Cardiac muscle cell (in vitro differentiated cells and primary cell): ENCODE measurements at regions not wholly inside any gene's neighbourhood (a gene's known extent, or its start where the extent isn't known, plus 50 kb on each side); places are given as distances from the start of the nearest gene placed in this dataset.

ENCODE experiments used
- DNase-seq, 2 donors: peaks; one replicate each; pipeline versions ENCODE4 v3.0.0 to v3.0.0-alpha.2; 2010 to 2017; ENCODE audit warnings: low read depth in 1 of 2, low spot score in 1 of 2
- H3K27ac ChIP-seq: fragments of 200-600 bp; sonication (generic); 2 replicates; pipeline ENCODE4 v1.5.1; 2016
- H3K27me3 ChIP-seq: fragments of 200-600 bp; sonication (generic); 2 replicates; pipeline ENCODE4 v1.6.0; 2016; ENCODE audit warnings: control low read depth
- H3K36me3 ChIP-seq: fragments of 200-600 bp; sonication (generic); 2 replicates; pipeline ENCODE4 v1.5.1; 2016; ENCODE audit warnings: control low read depth
- H3K4me1 ChIP-seq: fragments of 200-600 bp; sonication (generic); 2 replicates; pipeline ENCODE4 v1.8.1; 2017; ENCODE audit warnings: low read depth, mild to moderate bottlenecking, mixed run types
- H3K4me3 ChIP-seq: fragments of 200-600 bp; sonication (generic); 2 replicates; pipeline ENCODE4 v1.5.1; 2016; ENCODE audit warnings: mild to moderate bottlenecking
- H3K9me3 ChIP-seq: fragments of 200-600 bp; sonication (generic); 2 replicates; pipeline ENCODE4 v1.5.1; 2017; ENCODE audit warnings: low read depth, mild to moderate bottlenecking, control low read depth
- CTCF ChIP-seq: IDR thresholded peaks from 2 replicates; pipeline ENCODE4 v1.5.1; 2012; ENCODE audit warnings: low read depth, mild to moderate bottlenecking, low read length

GRCh38 chr7:66864294-66864693 lies 56.7 kb upstream of the TMEM248 start:
- no peaks in the 10 kb centered on the region for H3K27me3 ChIP-seq
- TF ChIP-seq CTCF = no peak
- H3K9me3 ChIP-seq = no peaks in the 10 kb centered on the region
- DNase-seq = no peak
- peaks cover 10% of the 10 kb centered on the region for H3K4me1 ChIP-seq
- no peaks in the 10 kb centered on the region for H3K36me3 ChIP-seq
- H3K27ac ChIP-seq = no peak overlapping the region
- no peak overlapping the region for H3K4me3 ChIP-seq

GRCh38 chr7:66865290-66865864 lies 55.6 kb upstream of the TMEM248 start:
- Histone ChIP-seq H3K4me1 (peaks cover under 1% of the 10 kb centered on the region), H3K9me3 (no peaks in the 10 kb centered on the region), H3K4me3 (no peak overlapping the region), H3K27ac (no peak overlapping the region), H3K27me3 (no peaks in the 10 kb centered on the region), H3K36me3 (no peaks in the 10 kb centered on the region)
- DNase-seq = no peak
- TF ChIP-seq CTCF = no peak

GRCh38 chr7:66867198-66867790 lies 53.7 kb upstream of the TMEM248 start:
- Histone ChIP-seq H3K27me3 (no peaks in the 10 kb centered on the region), H3K4me3 (no peak overlapping the region), H3K27ac (no peak overlapping the region), H3K36me3 (no peaks in the 10 kb centered on the region), H3K9me3 (no peaks in the 10 kb centered on the region), H3K4me1 (no peaks in the 10 kb centered on the region)
- no peak for TF ChIP-seq CTCF
- DNase-seq = no peak

- no peaks in the 10 kb centered on the region for H3K27me3 ChIP-seq
- H3K27ac ChIP-seq = no peak overlapping the region
- TF ChIP-seq CTCF = no peak
- H3K36me3 ChIP-seq = no peaks in the 10 kb centered on the region
- H3K4me1 ChIP-seq = no peaks in the 10 kb centered on the region
- no peak overlapping the region for H3K4me3 ChIP-seq
- no peaks in the 10 kb centered on the region for H3K9me3 ChIP-seq
- DNase-seq = no peak
Observed at GRCh38 chr7:66869660-66870450, 51.2 kb upstream of the TMEM248 start.

GRCh38 chr7:66871076-66871475 lies 49.9 kb upstream of the TMEM248 start:
- Histone ChIP-seq H3K4me3 (no peak overlapping the region), H3K36me3 (no peaks in the 10 kb centered on the region), H3K27me3 (no peaks in the 10 kb centered on the region), H3K4me1 (no peaks in the 10 kb centered on the region), H3K9me3 (no peaks in the 10 kb centered on the region), H3K27ac (no peak overlapping the region)
- no peak for TF ChIP-seq CTCF
- peak in 1 of 2 donors; percentile 35 for DNase-seq
